Fibroblast of gingiva (primary cell): ENCODE measurements at regions not wholly inside any gene's neighbourhood (a gene's known extent, or its start where the extent isn't known, plus 50 kb on each side); places are given as distances from the start of the nearest gene placed in this dataset.

Source experiments
- DNase-seq: peaks from one replicate; pipeline ENCODE4 v3.0.0-alpha.2; 2011; ENCODE audit warnings: low read depth

- no peak for DNase-seq
Measured at GRCh38 chr2:144580521-144581161, 60.7 kb upstream of the ZEB2 start.

GRCh38 chr2:144579556-144579955 is 59.6 kb upstream of the ZEB2 start:
- no peak for DNase-seq

GRCh38 chr2:144578099-144578498 is 58.2 kb upstream of the ZEB2 start:
- DNase-seq = no peak

GRCh38 chr2:144572977-144573376 is 53.1 kb upstream of the ZEB2 start:
- DNase-seq = no peak

- no peak for DNase-seq
Measured at GRCh38 chr2:144571770-144572169, 51.9 kb upstream of the ZEB2 start.

- DNase-seq = no peak
Measured at GRCh38 chr2:144570566-144570965, 50.6 kb upstream of the ZEB2 start.
